Neural crest cell (in vitro differentiated cells): ENCODE measurements at regions not wholly inside any gene's neighbourhood (a gene's known extent, or its start where the extent isn't known, plus 50 kb on each side); places are given as distances from the start of the nearest gene placed in this dataset.
"Not testable (repeated sequence)": the region's sequence is repeated elsewhere in the genome, so short reads cannot be mapped to it uniquely, and the experiment has no call there.

Source experiments
- DNase-seq: peaks from one replicate; pipeline ENCODE4 v3.0.0; 2021; ENCODE audit warnings: low read depth, mixed read lengths, low spot score
- H3K27ac Mint-ChIP-seq: one replicate; pipeline ENCODE4 v1.8.0; 2021; ENCODE audit warnings: mild to moderate bottlenecking, mixed read lengths; ENCODE audit not compliant: unreplicated experiment
- H3K27me3 Mint-ChIP-seq: 2 replicates; pipeline ENCODE4 v1.8.0; 2021; ENCODE audit warnings: low read depth, mild to moderate bottlenecking, mixed read lengths
- H3K36me3 Mint-ChIP-seq: 2 replicates; pipeline ENCODE4 v1.8.0; 2021; ENCODE audit warnings: low read depth, mild to moderate bottlenecking, mixed read lengths
- H3K4me1 Mint-ChIP-seq: 2 replicates; pipeline ENCODE4 v1.8.0; 2021; ENCODE audit warnings: mixed read lengths
- H3K4me3 Mint-ChIP-seq: one replicate; pipeline ENCODE4 v1.8.0; 2021; ENCODE audit warnings: mild to moderate bottlenecking, mixed read lengths
- H3K9me3 Mint-ChIP-seq: 2 replicates; pipeline ENCODE4 v1.8.0; 2021; ENCODE audit warnings: mixed read lengths
- TF ChIP-seq, protein P1 (sequence below): fragments of 200-600 bp; sonication (generic); conservative IDR thresholded peaks from 2 replicates; pipeline ENCODE4 v1.5.0; 2021; ENCODE audit warnings: antibody characterized with exemption, mild to moderate bottlenecking

DNA sequence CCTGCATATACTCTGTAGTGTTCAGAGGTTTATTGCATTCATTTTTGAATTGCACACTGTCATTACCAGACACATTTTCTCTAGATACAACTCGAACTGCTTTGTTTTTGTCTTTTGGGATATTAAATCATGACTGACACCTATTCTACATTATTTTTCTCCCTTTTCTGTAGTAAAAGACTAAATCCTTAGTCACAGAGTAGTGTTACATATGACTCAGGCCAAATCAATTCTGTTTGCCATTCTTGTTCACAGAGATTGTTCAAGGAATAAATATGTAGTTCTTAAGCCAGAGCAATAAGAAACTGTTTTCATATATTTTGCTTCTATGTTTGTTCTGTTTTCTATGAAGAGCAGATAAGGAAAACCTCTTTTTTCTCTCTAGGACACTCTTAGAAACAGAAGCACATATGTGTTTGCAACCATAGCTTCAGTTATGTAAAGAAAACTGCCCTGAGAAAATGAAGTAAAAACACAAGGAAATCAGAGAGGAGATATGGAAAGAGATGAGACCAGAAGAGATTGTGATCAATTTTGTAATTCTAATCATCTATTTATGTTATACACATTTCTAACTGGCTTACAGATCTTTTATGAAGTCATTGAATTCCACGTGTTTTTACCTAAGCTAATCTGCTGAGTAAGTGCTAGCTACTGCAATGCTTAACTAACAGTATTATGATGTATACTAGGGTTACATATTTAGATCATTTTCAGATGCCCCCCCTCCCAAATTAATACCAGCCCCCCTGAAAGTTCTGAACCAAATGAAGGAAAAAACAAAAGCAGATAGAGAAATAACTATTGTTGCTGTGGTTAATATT, 1995.6 kb upstream of the CDH6 start:
- no peaks in the 10 kb centered on the region for H3K36me3 Mint-ChIP-seq
- H3K27me3 Mint-ChIP-seq = no peaks in the 10 kb centered on the region
- no peaks in the 10 kb centered on the region for H3K9me3 Mint-ChIP-seq
- H3K4me3 Mint-ChIP-seq = no peak overlapping the region
- H3K4me1 Mint-ChIP-seq = peaks cover 6% of the 10 kb centered on the region
- no peak for DNase-seq
- TF ChIP-seq, protein P1, sequence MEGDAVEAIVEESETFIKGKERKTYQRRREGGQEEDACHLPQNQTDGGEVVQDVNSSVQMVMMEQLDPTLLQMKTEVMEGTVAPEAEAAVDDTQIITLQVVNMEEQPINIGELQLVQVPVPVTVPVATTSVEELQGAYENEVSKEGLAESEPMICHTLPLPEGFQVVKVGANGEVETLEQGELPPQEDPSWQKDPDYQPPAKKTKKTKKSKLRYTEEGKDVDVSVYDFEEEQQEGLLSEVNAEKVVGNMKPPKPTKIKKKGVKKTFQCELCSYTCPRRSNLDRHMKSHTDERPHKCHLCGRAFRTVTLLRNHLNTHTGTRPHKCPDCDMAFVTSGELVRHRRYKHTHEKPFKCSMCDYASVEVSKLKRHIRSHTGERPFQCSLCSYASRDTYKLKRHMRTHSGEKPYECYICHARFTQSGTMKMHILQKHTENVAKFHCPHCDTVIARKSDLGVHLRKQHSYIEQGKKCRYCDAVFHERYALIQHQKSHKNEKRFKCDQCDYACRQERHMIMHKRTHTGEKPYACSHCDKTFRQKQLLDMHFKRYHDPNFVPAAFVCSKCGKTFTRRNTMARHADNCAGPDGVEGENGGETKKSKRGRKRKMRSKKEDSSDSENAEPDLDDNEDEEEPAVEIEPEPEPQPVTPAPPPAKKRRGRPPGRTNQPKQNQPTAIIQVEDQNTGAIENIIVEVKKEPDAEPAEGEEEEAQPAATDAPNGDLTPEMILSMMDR = no peak
- H3K27ac Mint-ChIP-seq = no peak overlapping the region

DNA sequence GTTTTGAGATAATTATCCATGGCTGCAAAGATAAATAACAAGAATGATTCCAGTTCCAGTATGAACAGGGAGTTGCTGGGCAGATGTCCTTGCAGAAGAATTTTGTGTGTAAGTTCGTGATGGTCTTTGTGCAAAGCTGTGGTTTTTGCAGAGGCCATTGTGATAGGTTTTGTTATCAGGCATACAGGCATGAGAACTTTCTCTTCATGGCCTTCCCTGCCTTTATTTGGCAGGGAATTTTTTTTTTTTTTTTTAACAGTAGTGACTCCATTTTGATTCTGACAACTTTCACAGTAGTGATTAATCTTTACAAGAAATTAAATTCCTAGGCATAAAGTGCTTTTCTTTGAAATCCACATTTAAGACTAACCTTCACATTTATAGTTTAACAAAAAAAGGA, 1999.5 kb upstream of the CDH6 start:
- Mint-ChIP-seq H3K4me3 (no peak overlapping the region), H3K9me3 (no peaks in the 10 kb centered on the region), H3K36me3 (no peaks in the 10 kb centered on the region), H3K4me1 (peaks cover 6% of the 10 kb centered on the region), H3K27ac (no peak overlapping the region), H3K27me3 (no peaks in the 10 kb centered on the region)
- DNase-seq = no peak
- TF ChIP-seq, protein P1 = no peak

DNA sequence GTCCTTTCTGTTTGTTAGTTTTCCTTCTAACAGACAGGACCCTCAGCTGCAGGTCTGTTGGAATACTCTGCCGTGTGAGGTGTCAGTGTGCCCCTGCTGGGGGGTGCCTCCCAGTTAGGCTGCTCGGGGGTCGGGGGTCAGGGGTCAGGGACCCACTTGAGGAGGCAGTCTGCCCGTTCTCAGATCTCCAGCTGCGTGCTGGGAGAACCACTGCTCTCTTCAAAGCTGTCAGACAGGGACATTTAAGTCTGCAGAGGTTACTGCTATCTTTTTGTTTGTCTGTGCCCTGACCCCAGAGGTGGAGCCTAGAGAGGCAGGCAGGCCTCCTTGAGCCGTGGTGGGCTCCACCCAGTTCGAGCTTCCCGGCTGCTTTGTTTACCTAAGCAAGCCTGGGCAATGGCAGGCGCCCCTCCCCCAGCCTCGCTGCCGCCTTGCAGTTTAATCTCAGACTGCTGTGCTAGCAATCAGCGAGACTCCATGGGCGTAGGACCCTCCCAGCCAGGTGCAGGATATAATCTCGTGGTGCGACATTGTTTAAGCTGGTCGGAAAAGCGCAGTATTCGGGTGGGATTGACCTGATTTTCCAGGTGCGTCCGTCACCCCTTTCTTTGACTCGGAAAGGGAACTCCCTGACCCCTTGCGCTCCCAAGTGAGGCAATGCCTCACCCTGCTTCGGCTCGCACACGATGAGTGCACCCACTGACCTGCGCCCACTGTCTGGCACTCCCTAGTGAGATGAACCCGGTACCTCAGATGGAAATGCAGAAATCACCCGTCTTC, 2002.0 kb upstream of the CDH6 start:
- DNase-seq, H3K9me3 Mint-ChIP-seq, H3K27me3 Mint-ChIP-seq, H3K4me3 Mint-ChIP-seq, H3K36me3 Mint-ChIP-seq, H3K4me1 Mint-ChIP-seq: not testable (repeated sequence)
- peak overlapping the region; percentile 81 for H3K27ac Mint-ChIP-seq

DNA sequence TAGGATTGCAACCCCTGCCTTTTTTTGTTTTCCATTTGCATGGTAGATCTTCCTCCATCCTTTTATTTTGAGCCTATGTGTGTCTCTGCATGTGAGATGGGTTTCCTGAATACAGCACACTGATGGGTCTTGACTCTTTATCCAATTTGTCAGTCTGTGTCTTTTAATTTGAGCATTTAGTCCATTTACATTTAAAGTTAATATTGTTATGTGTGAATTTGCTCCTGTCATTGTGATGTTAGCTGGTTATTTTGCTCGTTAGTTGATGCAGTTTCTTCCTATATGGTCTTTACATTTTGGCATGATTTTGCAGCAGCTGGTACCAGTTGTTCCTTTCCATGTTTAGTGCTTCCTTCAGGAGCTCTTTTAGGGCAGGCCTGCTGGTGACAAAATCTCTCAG, 2003.1 kb upstream of the CDH6 start:
- not testable (repeated sequence) for DNase-seq, H3K4me3 Mint-ChIP-seq, H3K4me1 Mint-ChIP-seq, H3K27ac Mint-ChIP-seq, H3K27me3 Mint-ChIP-seq, H3K36me3 Mint-ChIP-seq, H3K9me3 Mint-ChIP-seq

DNA sequence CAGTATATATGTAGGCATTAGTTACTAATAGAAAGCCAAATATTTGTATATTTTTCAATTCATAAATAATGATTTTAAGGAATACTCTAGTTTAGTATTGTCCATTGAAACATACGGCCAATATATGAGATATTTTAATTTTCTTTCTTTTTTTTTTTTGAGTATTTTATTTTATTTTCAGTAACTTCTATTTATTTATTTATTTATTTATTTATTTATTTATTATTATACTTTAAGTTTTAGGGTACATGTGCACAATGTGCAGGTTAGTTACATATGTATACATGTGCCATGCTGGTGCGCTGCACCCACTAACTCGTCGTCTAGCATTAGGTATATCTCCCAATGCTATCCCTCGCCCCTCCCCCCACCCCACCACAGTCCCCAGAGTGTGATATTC, 2007.1 kb upstream of the CDH6 start:
- H3K4me1 Mint-ChIP-seq, H3K4me3 Mint-ChIP-seq, H3K27ac Mint-ChIP-seq, DNase-seq, H3K36me3 Mint-ChIP-seq, H3K27me3 Mint-ChIP-seq, H3K9me3 Mint-ChIP-seq: not testable (repeated sequence)

DNA sequence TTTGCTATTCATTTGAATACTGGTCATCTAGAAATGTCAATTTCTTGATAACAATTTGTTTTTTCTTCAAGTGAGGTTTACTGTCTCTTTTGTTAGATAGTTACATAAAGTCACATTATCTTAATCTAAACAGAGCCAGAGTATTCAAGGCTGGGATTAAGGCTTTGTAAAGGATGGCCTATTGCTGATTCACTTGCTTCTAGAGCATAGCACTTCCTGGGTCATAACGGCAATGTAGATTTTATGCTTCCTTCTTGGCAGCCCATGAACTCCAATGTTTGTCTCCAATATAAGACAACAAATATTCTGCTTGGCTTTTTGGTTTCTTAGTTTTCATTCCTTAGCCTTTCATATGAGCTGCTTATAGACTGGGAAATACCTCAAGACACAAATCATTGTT, 2007.9 kb upstream of the CDH6 start:
- Mint-ChIP-seq H3K4me3 (no peak overlapping the region), H3K27ac (no peak overlapping the region), H3K4me1 (no peaks in the 10 kb centered on the region), H3K27me3 (no peaks in the 10 kb centered on the region), H3K36me3 (no peaks in the 10 kb centered on the region), H3K9me3 (peaks cover 7% of the 10 kb centered on the region)
- DNase-seq = no peak
- TF ChIP-seq, protein P1 = no peak

DNA sequence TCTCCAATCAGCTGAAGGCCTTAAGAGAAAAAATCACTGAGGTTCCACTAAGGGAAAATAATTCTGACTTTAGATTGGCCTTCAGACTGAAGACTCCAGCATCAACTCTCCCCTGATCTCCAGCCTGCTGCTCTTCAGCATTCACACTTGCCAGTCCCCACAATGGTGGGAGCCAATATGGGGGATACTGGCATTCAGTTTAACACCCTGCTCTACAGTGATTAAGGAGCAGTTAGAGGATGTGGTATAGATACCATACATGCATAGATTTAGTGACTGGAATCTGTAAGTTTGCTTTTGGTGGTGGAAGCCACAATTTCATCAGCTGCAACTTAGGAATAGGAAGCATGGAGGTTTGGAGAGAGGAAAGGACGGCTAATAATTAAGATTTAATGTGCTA, 2017.7 kb upstream of the CDH6 start:
- no peaks in the 10 kb centered on the region for H3K4me1 Mint-ChIP-seq
- H3K36me3 Mint-ChIP-seq = no peaks in the 10 kb centered on the region
- no peak for DNase-seq
- no peak overlapping the region for H3K4me3 Mint-ChIP-seq
- TF ChIP-seq, protein P1 = no peak
- H3K27me3 Mint-ChIP-seq = no peaks in the 10 kb centered on the region
- H3K27ac Mint-ChIP-seq = no peak overlapping the region
- H3K9me3 Mint-ChIP-seq = no peaks in the 10 kb centered on the region
